PC-3 (cell line): ENCODE measurements at regions not wholly inside any gene's neighbourhood (a gene's known extent, or its start where the extent isn't known, plus 50 kb on each side); places are given as distances from the start of the nearest gene placed in this dataset.

Experiments used
- CTCF ChIP-seq: fragments of 300-600 bp; sonication (generic); conservative IDR thresholded peaks from 2 replicates; pipeline ENCODE4 v1.5.1; 2017; ENCODE audit warnings: antibody characterized with exemption, low read depth, mild to moderate bottlenecking, low read length
- EZH2 ChIP-seq: fragments of 300-600 bp; sonication (generic); IDR thresholded peaks from one replicate; pipeline ENCODE4 v1.6.1; 2017; ENCODE audit warnings: antibody characterized with exemption, mild to moderate bottlenecking, low read length; ENCODE audit not compliant: unreplicated experiment

GRCh38 chr5:175819090-175819425, 52.3 kb upstream of the CPLX2 start:
- no peak for TF ChIP-seq CTCF
- TF ChIP-seq EZH2 = no peak
